A549 (cell line): ENCODE measurements at regions not wholly inside any gene's neighbourhood (a gene's known extent, or its start where the extent isn't known, plus 50 kb on each side); places are given as distances from the start of the nearest gene placed in this dataset.

ENCODE experiments used
- CBX8 ChIP-seq: fragments of 200-600 bp; sonication (generic); IDR thresholded peaks from 2 replicates; pipeline ENCODE4 v1.6.1; 2016
- NR3C1 ChIP-seq: fragments of >200 bp; sonication (Bioruptor Twin); formaldehyde crosslinking; IDR thresholded peaks from 3 replicates; pipeline ENCODE4 v1.6.1; 2017
- REST ChIP-seq: fragments of 200-600 bp; sonication (generic); IDR thresholded peaks from 2 replicates; pipeline ENCODE4 v1.6.1; 2016; ENCODE audit warnings: antibody characterized with exemption, mild to moderate bottlenecking, moderate library complexity
- TF ChIP-seq, protein P1 (sequence below): fragments of >200 bp; sonication (Bioruptor Twin); formaldehyde crosslinking; IDR thresholded peaks from 3 replicates; pipeline ENCODE4 v1.5.1; 2016

GRCh38 chr12:67572492-67572891 is 76.1 kb upstream of the DYRK2 start:
- TF ChIP-seq REST: no peak
- no peak for TF ChIP-seq CBX8
- TF ChIP-seq, protein P1, sequence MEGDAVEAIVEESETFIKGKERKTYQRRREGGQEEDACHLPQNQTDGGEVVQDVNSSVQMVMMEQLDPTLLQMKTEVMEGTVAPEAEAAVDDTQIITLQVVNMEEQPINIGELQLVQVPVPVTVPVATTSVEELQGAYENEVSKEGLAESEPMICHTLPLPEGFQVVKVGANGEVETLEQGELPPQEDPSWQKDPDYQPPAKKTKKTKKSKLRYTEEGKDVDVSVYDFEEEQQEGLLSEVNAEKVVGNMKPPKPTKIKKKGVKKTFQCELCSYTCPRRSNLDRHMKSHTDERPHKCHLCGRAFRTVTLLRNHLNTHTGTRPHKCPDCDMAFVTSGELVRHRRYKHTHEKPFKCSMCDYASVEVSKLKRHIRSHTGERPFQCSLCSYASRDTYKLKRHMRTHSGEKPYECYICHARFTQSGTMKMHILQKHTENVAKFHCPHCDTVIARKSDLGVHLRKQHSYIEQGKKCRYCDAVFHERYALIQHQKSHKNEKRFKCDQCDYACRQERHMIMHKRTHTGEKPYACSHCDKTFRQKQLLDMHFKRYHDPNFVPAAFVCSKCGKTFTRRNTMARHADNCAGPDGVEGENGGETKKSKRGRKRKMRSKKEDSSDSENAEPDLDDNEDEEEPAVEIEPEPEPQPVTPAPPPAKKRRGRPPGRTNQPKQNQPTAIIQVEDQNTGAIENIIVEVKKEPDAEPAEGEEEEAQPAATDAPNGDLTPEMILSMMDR: no peak
- TF ChIP-seq NR3C1: no peak
